ENCODE measurements at regions not wholly inside any gene's neighbourhood (a gene's known extent, or its start where the extent isn't known, plus 50 kb on each side); places are given as distances from the start of the nearest gene placed in this dataset.

DNA sequence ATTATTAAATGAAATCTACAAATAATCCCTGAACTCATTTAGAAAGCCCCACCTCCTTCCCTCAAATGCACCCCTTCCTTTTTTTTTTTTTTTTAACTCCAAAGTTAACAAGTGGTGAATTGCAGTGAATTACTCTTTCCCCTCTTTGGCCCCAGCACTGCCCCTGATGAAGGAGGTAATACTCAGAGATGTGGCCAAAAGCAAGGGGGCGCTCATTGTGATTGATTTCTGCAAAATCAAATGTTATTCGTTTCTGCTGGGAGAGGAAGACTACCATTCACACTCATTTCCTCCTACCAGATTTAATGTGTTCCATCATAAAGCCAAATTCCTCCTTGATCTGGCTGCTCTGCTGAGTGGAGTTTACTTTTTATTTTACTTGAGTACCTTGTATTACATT, 259.4 kb downstream of the GPD2 start:
- TF ChIP-seq CREB1 (IDR thresholded peaks at IDR 0.05; ENCODE audit: low read depth) (no peak), TCF12 (IDR thresholded peaks at IDR 0.05; ENCODE audit: low read depth) (no peak), NFIC (IDR thresholded peaks at IDR 0.05) (no peak), EGR1 (IDR thresholded peaks at IDR 0.05) (no peak), EP300 (IDR thresholded peaks at IDR 0.05; ENCODE audit: borderline replicate concordance) (no peak), TEAD4 (IDR thresholded peaks at IDR 0.05) (no peak), FOXM1 (IDR thresholded peaks at IDR 0.05; ENCODE audit: borderline replicate concordance, low read depth) (no peak), YY1 (IDR thresholded peaks at IDR 0.05; ENCODE audit: low read depth) (no peak), CEBPB (IDR thresholded peaks at IDR 0.05) (no peak), RAD21 (IDR thresholded peaks at IDR 0.05; ENCODE audit: low read depth) (no peak), ZBTB7A (IDR thresholded peaks at IDR 0.05; ENCODE audit: low read depth) (no peak), TAF1 (IDR thresholded peaks at IDR 0.05; ENCODE audit: low read depth) (no peak)
- TF ChIP-seq, protein P1, sequence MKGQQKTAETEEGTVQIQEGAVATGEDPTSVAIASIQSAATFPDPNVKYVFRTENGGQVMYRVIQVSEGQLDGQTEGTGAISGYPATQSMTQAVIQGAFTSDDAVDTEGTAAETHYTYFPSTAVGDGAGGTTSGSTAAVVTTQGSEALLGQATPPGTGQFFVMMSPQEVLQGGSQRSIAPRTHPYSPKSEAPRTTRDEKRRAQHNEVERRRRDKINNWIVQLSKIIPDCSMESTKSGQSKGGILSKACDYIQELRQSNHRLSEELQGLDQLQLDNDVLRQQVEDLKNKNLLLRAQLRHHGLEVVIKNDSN (IDR thresholded peaks at IDR 0.05): no peak
- TF ChIP-seq, protein P2, sequence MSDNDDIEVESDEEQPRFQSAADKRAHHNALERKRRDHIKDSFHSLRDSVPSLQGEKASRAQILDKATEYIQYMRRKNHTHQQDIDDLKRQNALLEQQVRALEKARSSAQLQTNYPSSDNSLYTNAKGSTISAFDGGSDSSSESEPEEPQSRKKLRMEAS (IDR thresholded peaks at IDR 0.05): no peak
- TF ChIP-seq, protein P3, sequence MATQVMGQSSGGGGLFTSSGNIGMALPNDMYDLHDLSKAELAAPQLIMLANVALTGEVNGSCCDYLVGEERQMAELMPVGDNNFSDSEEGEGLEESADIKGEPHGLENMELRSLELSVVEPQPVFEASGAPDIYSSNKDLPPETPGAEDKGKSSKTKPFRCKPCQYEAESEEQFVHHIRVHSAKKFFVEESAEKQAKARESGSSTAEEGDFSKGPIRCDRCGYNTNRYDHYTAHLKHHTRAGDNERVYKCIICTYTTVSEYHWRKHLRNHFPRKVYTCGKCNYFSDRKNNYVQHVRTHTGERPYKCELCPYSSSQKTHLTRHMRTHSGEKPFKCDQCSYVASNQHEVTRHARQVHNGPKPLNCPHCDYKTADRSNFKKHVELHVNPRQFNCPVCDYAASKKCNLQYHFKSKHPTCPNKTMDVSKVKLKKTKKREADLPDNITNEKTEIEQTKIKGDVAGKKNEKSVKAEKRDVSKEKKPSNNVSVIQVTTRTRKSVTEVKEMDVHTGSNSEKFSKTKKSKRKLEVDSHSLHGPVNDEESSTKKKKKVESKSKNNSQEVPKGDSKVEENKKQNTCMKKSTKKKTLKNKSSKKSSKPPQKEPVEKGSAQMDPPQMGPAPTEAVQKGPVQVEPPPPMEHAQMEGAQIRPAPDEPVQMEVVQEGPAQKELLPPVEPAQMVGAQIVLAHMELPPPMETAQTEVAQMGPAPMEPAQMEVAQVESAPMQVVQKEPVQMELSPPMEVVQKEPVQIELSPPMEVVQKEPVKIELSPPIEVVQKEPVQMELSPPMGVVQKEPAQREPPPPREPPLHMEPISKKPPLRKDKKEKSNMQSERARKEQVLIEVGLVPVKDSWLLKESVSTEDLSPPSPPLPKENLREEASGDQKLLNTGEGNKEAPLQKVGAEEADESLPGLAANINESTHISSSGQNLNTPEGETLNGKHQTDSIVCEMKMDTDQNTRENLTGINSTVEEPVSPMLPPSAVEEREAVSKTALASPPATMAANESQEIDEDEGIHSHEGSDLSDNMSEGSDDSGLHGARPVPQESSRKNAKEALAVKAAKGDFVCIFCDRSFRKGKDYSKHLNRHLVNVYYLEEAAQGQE (IDR thresholded peaks at IDR 0.05; ENCODE audit: low read depth): no peak

DNA sequence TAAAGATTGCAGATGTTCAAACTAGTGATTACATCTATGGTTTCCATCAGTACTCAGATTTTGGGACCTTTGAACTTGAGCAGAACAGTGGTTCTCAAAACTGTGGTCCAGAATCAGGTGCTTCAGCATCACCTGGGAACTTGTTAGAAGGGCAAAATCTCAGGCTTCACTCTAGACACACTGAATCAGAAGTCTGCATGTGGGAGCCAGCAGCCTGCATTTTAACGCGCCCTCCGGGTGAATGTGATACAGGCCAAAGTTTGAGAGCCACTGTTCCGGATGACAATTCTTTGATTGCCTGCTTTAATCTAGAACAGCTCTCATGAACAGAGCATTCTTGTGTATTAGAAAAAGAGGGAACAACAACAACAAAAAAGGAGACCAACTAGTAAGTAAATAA, 261.7 kb downstream of the GPD2 start:
- TF ChIP-seq CEBPB (IDR thresholded peaks at IDR 0.05) (no peak), ZBTB7A (IDR thresholded peaks at IDR 0.05; ENCODE audit: low read depth) (no peak), NFIC (IDR thresholded peaks at IDR 0.05) (no peak), EP300 (IDR thresholded peaks at IDR 0.05; ENCODE audit: borderline replicate concordance) (no peak)
- TF ChIP-seq, protein P3 (IDR thresholded peaks at IDR 0.05; ENCODE audit: low read depth): no peak

DNA sequence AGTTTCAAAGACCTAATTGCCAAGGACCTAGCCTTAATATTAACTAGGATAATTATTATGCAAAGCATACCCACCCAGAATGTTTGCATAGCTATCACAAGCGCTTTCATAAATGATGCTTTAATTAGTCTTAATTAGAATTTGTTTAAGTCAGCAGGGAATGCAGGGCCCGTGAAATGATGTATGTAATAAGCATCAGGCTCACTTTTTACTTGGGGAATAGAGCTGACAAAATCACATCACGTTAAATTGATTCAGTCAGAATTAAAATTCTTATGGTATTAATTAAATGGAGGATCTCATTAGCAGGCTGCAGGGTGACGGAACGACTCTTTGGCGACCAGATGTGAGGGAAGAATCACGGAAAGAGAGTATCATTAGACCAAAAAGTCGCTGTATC, 264.5 kb downstream of the GPD2 start:
- TF ChIP-seq, protein P3 (IDR thresholded peaks at IDR 0.05; ENCODE audit: low read depth): no peak
- TF ChIP-seq FOXM1 (IDR thresholded peaks at IDR 0.05; ENCODE audit: borderline replicate concordance, low read depth): no peak
- TF ChIP-seq, protein P2 (IDR thresholded peaks at IDR 0.05): no peak
- TF ChIP-seq CREB1 (IDR thresholded peaks at IDR 0.05; ENCODE audit: low read depth): no peak
- no peak for TF ChIP-seq ZBTB7A (IDR thresholded peaks at IDR 0.05; ENCODE audit: low read depth)
- no peak for TF ChIP-seq TEAD4 (IDR thresholded peaks at IDR 0.05)
- TF ChIP-seq YY1 (IDR thresholded peaks at IDR 0.05; ENCODE audit: low read depth): no peak
- TF ChIP-seq, protein P1 (IDR thresholded peaks at IDR 0.05): no peak
- TF ChIP-seq TCF12 (IDR thresholded peaks at IDR 0.05; ENCODE audit: low read depth): no peak
- no peak for TF ChIP-seq TAF1 (IDR thresholded peaks at IDR 0.05; ENCODE audit: low read depth)
- no peak for TF ChIP-seq EP300 (IDR thresholded peaks at IDR 0.05; ENCODE audit: borderline replicate concordance)
- no peak for TF ChIP-seq RAD21 (IDR thresholded peaks at IDR 0.05; ENCODE audit: low read depth)
- no peak for TF ChIP-seq CEBPB (IDR thresholded peaks at IDR 0.05)
- TF ChIP-seq EGR1 (IDR thresholded peaks at IDR 0.05): no peak
- TF ChIP-seq NFIC (IDR thresholded peaks at IDR 0.05): no peak

DNA sequence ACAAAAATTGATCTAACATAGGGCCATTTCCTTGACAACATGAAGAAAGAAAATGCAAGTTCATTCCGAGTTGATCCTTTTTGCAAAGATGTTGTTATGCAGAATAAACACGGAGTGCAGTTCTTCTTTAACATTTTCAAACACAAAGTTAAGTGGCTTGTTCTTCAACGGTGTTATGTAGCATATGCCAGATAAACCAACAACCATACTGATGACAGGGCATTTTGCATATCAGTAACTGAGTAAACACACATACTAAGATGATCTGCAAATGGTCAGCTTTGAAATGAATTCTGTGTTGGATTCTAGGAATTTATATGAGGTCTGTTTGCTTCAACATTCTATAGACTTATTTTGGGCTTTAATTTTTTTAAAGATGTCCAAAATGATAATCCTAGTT, 266.4 kb downstream of the GPD2 start:
- TF ChIP-seq TAF1 (IDR thresholded peaks at IDR 0.05; ENCODE audit: low read depth): no peak
- TF ChIP-seq EGR1 (IDR thresholded peaks at IDR 0.05): no peak
- TF ChIP-seq RAD21 (IDR thresholded peaks at IDR 0.05; ENCODE audit: low read depth): no peak
- TF ChIP-seq ZBTB7A (IDR thresholded peaks at IDR 0.05; ENCODE audit: low read depth): no peak
- TF ChIP-seq, protein P2 (IDR thresholded peaks at IDR 0.05): no peak
- no peak for TF ChIP-seq TEAD4 (IDR thresholded peaks at IDR 0.05)
- no peak for TF ChIP-seq FOXM1 (IDR thresholded peaks at IDR 0.05; ENCODE audit: borderline replicate concordance, low read depth)
- TF ChIP-seq YY1 (IDR thresholded peaks at IDR 0.05; ENCODE audit: low read depth): no peak
- TF ChIP-seq, protein P3 (IDR thresholded peaks at IDR 0.05; ENCODE audit: low read depth): no peak
- TF ChIP-seq CREB1 (IDR thresholded peaks at IDR 0.05; ENCODE audit: low read depth): no peak
- TF ChIP-seq, protein P1 (IDR thresholded peaks at IDR 0.05): no peak
- TF ChIP-seq CEBPB (IDR thresholded peaks at IDR 0.05): no peak
- TF ChIP-seq NFIC (IDR thresholded peaks at IDR 0.05): no peak
- TF ChIP-seq TCF12 (IDR thresholded peaks at IDR 0.05; ENCODE audit: low read depth): no peak
- TF ChIP-seq EP300 (IDR thresholded peaks at IDR 0.05; ENCODE audit: borderline replicate concordance): no peak
